ENCODE measurements at regions not wholly inside any gene's neighbourhood (a gene's known extent, or its start where the extent isn't known, plus 50 kb on each side); places are given as distances from the start of the nearest gene placed in this dataset.

DNA sequence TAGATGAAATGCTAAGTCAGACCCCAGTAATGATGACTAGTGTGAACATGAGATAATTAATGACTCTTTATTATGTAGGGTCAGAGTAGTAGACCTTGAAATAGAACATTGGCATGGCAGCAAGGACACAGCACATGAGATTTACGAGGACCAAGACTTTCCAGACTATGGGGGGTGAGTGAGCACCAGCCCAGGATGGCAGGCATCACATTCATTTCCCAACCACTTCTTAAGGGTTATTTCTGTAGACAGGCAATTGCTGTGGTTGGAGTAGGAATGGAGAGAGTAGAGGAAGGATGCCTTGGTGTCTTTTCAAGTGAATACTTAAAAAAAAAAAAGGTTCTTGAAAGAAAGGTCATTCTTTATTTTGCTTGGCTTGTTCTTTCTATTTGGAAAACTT lies 189.4 kb upstream of the DYRK2 start:
- no peak for TF ChIP-seq TCF12 (IDR thresholded peaks at IDR 0.05; ENCODE audit: low read depth)
- no peak for TF ChIP-seq RAD21 (IDR thresholded peaks at IDR 0.05; ENCODE audit: low read depth)
- TF ChIP-seq, protein P1, sequence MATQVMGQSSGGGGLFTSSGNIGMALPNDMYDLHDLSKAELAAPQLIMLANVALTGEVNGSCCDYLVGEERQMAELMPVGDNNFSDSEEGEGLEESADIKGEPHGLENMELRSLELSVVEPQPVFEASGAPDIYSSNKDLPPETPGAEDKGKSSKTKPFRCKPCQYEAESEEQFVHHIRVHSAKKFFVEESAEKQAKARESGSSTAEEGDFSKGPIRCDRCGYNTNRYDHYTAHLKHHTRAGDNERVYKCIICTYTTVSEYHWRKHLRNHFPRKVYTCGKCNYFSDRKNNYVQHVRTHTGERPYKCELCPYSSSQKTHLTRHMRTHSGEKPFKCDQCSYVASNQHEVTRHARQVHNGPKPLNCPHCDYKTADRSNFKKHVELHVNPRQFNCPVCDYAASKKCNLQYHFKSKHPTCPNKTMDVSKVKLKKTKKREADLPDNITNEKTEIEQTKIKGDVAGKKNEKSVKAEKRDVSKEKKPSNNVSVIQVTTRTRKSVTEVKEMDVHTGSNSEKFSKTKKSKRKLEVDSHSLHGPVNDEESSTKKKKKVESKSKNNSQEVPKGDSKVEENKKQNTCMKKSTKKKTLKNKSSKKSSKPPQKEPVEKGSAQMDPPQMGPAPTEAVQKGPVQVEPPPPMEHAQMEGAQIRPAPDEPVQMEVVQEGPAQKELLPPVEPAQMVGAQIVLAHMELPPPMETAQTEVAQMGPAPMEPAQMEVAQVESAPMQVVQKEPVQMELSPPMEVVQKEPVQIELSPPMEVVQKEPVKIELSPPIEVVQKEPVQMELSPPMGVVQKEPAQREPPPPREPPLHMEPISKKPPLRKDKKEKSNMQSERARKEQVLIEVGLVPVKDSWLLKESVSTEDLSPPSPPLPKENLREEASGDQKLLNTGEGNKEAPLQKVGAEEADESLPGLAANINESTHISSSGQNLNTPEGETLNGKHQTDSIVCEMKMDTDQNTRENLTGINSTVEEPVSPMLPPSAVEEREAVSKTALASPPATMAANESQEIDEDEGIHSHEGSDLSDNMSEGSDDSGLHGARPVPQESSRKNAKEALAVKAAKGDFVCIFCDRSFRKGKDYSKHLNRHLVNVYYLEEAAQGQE (IDR thresholded peaks at IDR 0.05; ENCODE audit: low read depth), result no peak
- no peak for TF ChIP-seq EGR1 (IDR thresholded peaks at IDR 0.05)
- no peak for TF ChIP-seq NFIC (IDR thresholded peaks at IDR 0.05)
- TF ChIP-seq ZBTB7A (IDR thresholded peaks at IDR 0.05; ENCODE audit: low read depth), result no peak
- no peak for TF ChIP-seq CREB1 (IDR thresholded peaks at IDR 0.05; ENCODE audit: low read depth)
- no peak for TF ChIP-seq CEBPB (IDR thresholded peaks at IDR 0.05)
- TF ChIP-seq TAF1 (IDR thresholded peaks at IDR 0.05; ENCODE audit: low read depth), result no peak
- TF ChIP-seq, protein P2, sequence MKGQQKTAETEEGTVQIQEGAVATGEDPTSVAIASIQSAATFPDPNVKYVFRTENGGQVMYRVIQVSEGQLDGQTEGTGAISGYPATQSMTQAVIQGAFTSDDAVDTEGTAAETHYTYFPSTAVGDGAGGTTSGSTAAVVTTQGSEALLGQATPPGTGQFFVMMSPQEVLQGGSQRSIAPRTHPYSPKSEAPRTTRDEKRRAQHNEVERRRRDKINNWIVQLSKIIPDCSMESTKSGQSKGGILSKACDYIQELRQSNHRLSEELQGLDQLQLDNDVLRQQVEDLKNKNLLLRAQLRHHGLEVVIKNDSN (IDR thresholded peaks at IDR 0.05), result no peak

DNA sequence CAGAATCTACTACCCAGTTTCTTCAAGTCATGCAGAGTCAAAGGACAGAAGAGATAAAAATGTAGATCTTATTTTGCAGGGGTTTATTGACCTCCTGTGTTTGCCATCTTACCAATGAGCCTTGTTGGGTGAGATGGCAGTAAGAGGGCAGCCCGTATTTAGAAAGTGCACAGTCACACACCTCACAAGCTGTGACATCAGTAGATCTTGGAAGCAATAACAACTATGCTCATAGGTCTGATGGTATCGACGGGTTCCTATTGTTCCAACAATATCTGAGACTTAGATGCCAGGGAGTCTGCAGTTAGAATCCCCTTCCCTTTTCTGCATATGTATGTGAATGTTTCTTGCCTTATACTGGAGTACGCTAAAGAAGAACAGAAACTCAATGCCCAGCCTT lies 189.0 kb upstream of the DYRK2 start:
- TF ChIP-seq CREB1 (IDR thresholded peaks at IDR 0.05; ENCODE audit: low read depth) (no peak), TAF1 (IDR thresholded peaks at IDR 0.05; ENCODE audit: low read depth) (no peak), TEAD4 (IDR thresholded peaks at IDR 0.05) (no peak), EP300 (IDR thresholded peaks at IDR 0.05; ENCODE audit: borderline replicate concordance) (no peak)
- TF ChIP-seq, protein P3, sequence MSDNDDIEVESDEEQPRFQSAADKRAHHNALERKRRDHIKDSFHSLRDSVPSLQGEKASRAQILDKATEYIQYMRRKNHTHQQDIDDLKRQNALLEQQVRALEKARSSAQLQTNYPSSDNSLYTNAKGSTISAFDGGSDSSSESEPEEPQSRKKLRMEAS (IDR thresholded peaks at IDR 0.05), result no peak

DNA sequence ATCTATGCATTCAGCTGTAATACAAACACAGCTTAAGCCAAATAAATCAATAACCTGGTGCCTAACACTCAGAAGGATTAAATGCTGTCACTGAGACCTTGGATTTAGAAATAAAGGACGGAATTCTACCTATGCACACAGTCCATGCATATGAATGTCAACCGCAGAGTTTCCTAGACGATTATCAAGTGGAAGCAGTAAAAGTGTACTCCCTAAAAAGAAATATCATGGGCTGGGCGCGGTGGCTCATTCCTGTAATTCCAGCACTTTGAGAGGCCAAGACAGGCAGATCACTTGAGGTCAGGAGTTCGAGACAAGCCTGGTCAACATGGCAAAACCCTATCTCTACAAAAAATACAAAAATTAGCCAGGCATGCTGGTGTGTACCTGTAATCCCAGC lies 188.2 kb upstream of the DYRK2 start:
- TF ChIP-seq EP300 (IDR thresholded peaks at IDR 0.05; ENCODE audit: borderline replicate concordance) (no peak), TEAD4 (IDR thresholded peaks at IDR 0.05) (no peak), CEBPB (IDR thresholded peaks at IDR 0.05) (no peak), FOXM1 (IDR thresholded peaks at IDR 0.05; ENCODE audit: borderline replicate concordance, low read depth) (no peak), TCF12 (IDR thresholded peaks at IDR 0.05; ENCODE audit: low read depth) (no peak), EGR1 (IDR thresholded peaks at IDR 0.05) (no peak), CREB1 (IDR thresholded peaks at IDR 0.05; ENCODE audit: low read depth) (no peak), YY1 (IDR thresholded peaks at IDR 0.05; ENCODE audit: low read depth) (no peak), NFIC (IDR thresholded peaks at IDR 0.05) (no peak), RAD21 (IDR thresholded peaks at IDR 0.05; ENCODE audit: low read depth) (no peak), ZBTB7A (IDR thresholded peaks at IDR 0.05; ENCODE audit: low read depth) (no peak), TAF1 (IDR thresholded peaks at IDR 0.05; ENCODE audit: low read depth) (no peak)
- TF ChIP-seq, protein P3 (IDR thresholded peaks at IDR 0.05), result no peak
- TF ChIP-seq, protein P2 (IDR thresholded peaks at IDR 0.05), result no peak
- TF ChIP-seq, protein P1 (IDR thresholded peaks at IDR 0.05; ENCODE audit: low read depth), result no peak

DNA sequence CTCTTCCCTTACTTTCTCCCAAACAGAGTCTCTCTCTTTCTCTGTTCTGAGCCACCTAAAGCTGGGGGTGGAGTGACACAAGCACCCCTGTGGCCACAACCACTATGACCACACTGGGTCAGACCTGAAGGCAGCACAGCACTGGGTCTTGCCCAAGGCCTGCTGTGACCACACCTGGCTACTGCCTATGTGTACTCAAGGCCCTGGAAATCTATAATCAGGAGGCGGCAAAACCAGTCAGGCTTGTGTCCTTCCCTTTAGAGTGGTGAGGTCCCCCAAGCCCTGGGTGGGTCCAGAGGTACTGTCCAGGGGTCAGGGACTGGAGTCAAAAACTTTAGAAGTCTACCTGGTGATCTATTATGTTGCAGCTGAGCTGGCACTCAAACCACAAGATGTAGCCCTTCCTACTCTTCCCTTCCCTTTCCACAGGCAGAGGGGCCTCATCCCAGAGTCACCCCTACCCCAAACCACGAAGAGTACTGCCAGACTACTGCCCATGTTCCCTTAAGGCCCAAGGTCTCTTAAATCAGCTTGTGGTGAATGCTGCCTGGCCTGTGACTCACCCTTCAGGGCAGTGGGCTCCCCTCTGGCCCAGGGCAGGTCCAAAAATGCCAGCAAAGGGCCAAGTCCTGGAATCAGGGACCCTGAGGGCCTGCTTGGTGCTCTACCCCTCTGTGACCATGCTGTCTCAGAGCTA lies 179.8 kb upstream of the DYRK2 start:
- TF ChIP-seq, protein P2 (IDR thresholded peaks at IDR 0.05), result no peak
- TF ChIP-seq EP300 (IDR thresholded peaks at IDR 0.05; ENCODE audit: borderline replicate concordance) (no peak), NFIC (IDR thresholded peaks at IDR 0.05) (no peak), YY1 (IDR thresholded peaks at IDR 0.05; ENCODE audit: low read depth) (no peak), TAF1 (IDR thresholded peaks at IDR 0.05; ENCODE audit: low read depth) (no peak), CEBPB (IDR thresholded peaks at IDR 0.05) (no peak), ZBTB7A (IDR thresholded peaks at IDR 0.05; ENCODE audit: low read depth) (no peak), TCF12 (IDR thresholded peaks at IDR 0.05; ENCODE audit: low read depth) (no peak), EGR1 (IDR thresholded peaks at IDR 0.05) (no peak), CREB1 (IDR thresholded peaks at IDR 0.05; ENCODE audit: low read depth) (no peak), TEAD4 (IDR thresholded peaks at IDR 0.05) (no peak), RAD21 (IDR thresholded peaks at IDR 0.05; ENCODE audit: low read depth) (no peak)
- TF ChIP-seq, protein P1 (IDR thresholded peaks at IDR 0.05; ENCODE audit: low read depth), result no peak
- TF ChIP-seq, protein P3 (IDR thresholded peaks at IDR 0.05), result no peak

Data from Ishikawa (cell line).